ENCODE measurements at regions not wholly inside any gene's neighbourhood (a gene's known extent, or its start where the extent isn't known, plus 50 kb on each side); places are given as distances from the start of the nearest gene placed in this dataset.

GRCh38 chr5:109619606-109620005, 70.1 kb upstream of the MAN2A1 start:
- TF ChIP-seq POLR2AphosphoS5 (IDR thresholded peaks at IDR 0.05): no peak
- TF ChIP-seq CTCF (IDR thresholded peaks at IDR 0.05): no peak
- TF ChIP-seq POLR2A (IDR thresholded peaks at IDR 0.05): no peak

Data from suprapubic skin (tissue), 4 donors.